GM11168 (cell line): ENCODE measurements at regions not wholly inside any gene's neighbourhood (a gene's known extent, or its start where the extent isn't known, plus 50 kb on each side); places are given as distances from the start of the nearest gene placed in this dataset.

Experiments used
- in situ Hi-C: fragments of 300-500 bp; cut with MboI; formaldehyde crosslinking; loops from one replicate; pipeline ENCODE4 v1.12.0; 2022; ENCODE audit warnings: low sequenced_read_pairs; ENCODE audit not compliant: unreplicated experiment

GRCh38 chr7:21024485-21024867 lies 237.8 kb upstream of the SP8 start:
- in situ Hi-C loops, result no loop called here

GRCh38 chr7:21028186-21028585 lies 241.5 kb upstream of the SP8 start:
- in situ Hi-C loops, result no loop called here

- in situ Hi-C loops, result no loop called here
These were observed 241.9 kb upstream of the SP8 start for GRCh38 chr7:21028599-21028998.

DNA sequence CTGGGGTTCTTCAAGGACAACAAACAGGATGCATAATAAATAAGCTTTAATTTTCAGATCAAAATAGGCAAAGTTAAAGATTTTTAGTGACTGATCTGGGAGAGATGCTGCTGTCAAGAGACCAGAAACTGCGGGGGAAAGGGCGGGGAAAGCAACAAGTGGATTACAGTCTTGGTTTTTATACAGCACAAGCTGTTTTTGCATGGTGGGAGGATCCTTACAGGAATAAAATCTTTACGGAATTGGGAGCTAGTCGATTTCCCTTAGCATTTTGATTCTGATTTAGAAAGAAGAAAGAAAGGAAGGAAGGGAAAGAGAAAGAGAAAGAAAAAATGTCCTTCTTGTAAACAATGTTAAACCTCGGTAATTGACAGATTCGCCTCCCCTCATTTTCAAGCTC lies 242.3 kb upstream of the SP8 start:
- in situ Hi-C loops, result no loop called here

DNA sequence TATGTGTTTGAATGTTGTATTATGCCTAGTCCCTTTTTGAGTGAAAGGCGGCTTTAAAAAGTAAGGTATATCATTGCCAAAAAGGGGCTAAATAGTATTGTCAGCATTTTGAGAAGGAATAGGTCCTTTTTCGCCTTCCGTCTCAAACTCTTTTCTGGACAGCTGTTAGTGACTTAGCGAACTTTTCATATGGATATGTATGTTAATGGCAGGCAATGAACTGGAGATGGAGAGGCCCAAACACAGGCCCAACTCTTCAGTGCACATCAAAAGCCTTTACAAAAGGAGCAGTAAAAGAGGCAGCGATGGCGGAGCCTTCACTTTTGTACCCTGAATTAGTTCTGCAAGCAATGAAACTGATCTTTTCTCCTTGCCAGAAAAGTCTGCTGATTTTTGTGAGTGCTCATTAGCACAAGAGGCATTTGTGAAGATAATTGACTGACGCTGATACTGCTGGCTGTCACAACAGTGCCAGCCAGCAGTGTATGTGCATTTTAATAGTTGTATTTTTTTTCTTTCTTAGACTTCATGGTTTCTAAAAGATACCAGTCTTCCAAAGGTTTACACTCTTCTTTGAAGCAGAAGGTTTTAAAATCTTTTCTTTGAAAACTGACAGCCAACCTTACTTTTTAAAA lies 243.7 kb upstream of the SP8 start:
- in situ Hi-C loops, result no loop called here

- in situ Hi-C loops, result no loop called here
These were observed 254.6 kb upstream of the SP8 start for GRCh38 chr7:21041252-21041651.

- in situ Hi-C loops, result no loop called here
These were observed 255.0 kb upstream of the SP8 start for GRCh38 chr7:21041666-21042065.

- in situ Hi-C loops, result no loop called here
These were observed 257.7 kb upstream of the SP8 start for GRCh38 chr7:21044384-21044783.

DNA sequence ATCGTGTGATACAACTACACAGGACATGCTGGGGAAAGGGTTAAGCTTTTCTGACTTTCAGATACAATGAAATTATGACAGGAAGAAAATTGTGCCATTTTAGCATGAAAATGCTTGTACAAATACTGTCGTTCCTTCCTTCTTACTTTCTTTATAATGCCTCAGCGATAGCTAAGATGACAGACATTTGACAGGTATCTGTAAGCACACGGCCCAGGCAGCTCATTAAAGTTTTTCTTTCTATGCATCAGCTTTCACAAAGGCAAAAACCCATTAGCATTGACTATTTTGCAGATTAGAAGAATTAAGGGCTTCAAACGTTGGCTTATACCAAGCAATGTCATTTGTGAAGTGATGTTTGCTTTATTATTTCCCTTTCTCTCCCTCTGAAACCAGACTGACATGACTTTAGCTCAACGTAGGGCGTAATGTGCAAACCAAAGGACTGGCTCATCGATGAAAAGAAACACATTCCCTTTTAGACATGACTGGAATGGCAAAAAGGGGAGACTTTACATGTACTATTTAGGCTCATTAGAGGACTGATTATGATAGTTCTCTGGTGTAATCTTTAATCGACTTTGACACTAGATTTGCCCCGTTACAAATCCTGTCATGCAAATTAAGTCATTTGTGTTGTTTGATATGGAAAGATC lies 258.4 kb upstream of the SP8 start:
- in situ Hi-C loops, result no loop called here

DNA sequence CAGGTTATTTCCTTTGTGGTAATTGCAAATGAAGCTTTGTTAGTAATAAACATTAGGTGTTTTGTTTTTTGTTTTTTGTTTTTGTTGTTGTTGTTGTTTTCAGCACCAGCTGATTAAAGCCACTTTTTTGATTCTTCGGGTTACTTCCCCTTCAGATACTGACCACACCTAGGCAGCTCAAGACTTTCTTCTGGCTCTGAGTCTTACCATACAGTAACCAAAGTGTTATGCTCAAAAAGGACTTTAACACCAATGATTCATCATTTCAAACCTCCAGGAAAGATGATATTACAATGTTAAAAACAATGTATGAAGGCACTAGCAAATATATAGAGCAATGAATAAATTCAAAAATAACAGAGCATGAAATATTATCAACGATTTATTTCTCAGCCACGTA lies 265.2 kb upstream of the SP8 start:
- in situ Hi-C loops, result no loop called here

- in situ Hi-C loops, result no loop called here
These were observed 267.9 kb upstream of the SP8 start for GRCh38 chr7:21054427-21055112.

- in situ Hi-C loops, result no loop called here
These were observed 272.4 kb upstream of the SP8 start for GRCh38 chr7:21059069-21059468.

GRCh38 chr7:21063106-21063505 lies 276.4 kb upstream of the SP8 start:
- in situ Hi-C loops, result no loop called here

DNA sequence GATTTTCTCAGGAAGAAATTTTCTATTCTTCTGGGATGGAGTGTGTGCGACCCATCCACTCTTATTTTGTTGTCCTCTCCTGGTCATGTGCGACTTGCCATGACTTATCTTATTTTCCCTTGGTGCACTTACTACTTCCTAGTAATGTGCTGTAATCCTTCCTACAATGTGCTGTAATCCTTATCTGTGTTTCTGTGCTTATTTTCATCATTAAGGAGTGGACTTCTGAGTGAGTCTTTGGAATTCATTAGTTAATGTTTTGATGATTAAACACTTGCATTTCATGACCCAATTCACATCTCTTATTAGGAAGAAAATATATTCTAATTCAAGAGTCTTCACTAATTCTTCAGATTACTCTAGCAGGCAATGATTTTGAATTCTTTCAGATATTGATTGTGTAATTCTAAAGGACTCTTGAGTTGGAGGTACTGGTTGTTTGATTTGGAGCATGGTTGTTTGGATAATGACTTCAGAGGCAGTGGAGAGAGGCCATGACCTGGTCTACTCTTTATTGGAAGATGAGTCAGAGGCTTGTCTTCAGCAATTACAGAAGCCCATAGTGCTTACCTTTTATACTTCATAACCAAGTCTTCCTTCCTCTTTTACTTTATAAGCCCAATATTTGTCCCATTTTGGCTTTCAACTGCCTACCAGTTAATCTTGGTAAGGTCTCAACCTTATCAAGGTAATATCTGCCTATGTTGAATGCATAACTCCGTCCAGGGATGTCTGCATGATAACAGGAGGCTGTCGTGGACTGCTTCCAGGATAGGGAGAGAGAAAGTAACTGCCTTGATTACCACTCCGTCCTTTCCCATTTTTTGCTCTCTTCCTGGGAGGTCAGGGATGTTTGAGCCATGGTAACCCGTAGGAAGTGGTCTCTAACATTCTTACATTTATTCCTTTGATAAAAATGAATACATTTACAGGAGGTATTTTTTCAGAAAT lies 278.3 kb upstream of the SP8 start:
- in situ Hi-C loops, result no loop called here

- in situ Hi-C loops, result no loop called here
These were observed 279.5 kb upstream of the SP8 start for GRCh38 chr7:21066221-21066620.

- in situ Hi-C loops, result no loop called here
These were observed 280.5 kb upstream of the SP8 start for GRCh38 chr7:21067216-21067615.

DNA sequence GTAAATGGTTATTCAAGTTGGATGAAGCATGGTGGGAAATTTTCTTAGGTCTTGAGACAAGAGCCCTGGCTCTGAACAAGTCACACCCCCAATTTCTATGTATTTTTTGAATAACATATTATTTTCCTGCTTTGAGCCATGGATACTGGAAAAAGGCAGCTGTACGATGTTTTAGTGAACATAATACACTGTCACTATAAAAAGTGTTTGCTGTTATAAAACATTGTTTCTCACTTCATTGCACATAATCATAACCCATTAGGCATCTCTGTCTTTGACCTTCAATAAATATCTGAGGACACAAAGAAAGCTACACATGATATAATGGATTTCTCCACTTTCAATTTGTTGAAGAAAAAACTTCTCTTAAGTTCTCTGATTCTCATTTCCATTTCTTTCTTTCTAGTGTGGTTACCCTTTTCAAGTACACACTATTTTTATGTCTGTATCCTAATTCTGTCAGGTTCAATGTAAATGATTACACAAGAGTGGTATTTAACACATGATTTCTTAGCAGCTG lies 283.9 kb upstream of the SP8 start:
- in situ Hi-C loops, result no loop called here

DNA sequence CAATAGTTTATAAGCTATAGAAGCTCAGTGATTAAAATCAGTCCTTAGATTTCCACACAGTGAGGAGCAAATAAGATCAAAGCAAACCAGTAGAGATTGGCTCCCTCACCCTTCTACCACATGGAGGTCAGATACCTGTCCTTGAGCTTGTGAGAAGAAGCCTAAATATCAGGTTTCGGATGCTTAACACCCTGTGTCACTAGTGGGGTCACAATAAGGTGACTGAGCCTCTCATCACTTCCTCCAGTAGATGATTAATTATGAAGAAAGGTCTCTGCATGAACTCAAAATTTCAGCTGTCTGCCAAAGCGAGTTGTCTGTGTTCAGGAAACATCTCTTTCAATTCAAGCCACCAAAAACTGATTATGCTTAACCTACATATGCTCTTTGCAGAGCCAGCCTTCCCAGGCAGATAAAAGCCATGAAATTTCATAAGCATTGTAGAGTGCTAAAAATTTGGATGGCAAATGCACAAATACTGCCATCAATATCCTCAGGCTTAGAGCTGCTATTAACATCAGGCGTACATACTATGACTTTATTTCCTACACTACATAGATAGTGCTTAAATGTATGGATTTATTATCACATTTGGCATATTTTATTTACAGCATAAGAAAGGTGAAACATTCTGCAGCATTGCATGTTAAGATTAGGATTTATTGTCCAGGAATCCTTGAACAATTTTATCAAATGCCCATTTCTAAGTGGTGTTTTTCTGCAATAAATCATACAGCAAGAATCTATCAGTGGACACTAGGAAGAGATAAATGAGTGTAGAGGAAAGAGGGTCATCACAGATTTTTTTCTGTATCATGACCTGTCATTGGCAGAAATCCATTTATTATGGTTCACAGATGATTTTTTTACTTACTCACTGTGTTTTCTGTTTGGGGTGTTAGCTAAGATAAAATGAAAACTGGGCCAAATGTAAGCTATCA lies 285.1 kb upstream of the SP8 start:
- in situ Hi-C loops, result no loop called here

DNA sequence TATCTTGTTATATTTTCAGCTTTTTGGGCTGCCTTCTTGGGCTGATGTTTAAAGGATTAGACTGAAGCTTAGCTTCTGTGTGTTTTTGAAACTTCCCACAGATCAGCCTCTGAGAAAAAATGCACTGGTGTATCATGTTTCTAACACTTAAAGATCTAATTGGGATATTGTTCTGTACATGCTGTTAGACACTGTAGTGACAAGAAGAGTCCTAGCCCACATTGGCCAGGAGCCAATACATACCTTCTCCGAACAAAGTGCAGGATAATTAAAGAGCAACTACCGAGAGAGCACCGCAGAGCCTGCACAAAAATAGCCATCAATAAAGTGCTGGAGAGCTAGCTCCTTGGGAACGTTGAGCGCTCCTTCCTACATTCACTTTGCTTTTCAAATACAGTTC lies 289.4 kb upstream of the SP8 start:
- in situ Hi-C loops, result no loop called here
